Omental fat pad (tissue), 3 donors: ENCODE measurements at regions not wholly inside any gene's neighbourhood (a gene's known extent, or its start where the extent isn't known, plus 50 kb on each side); places are given as distances from the start of the nearest gene placed in this dataset.
"Not testable (repeated sequence)": the region's sequence is repeated elsewhere in the genome, so short reads cannot be mapped to it uniquely, and the experiment has no call there.

Experiments used
- ATAC-seq: fragments of 150-250 bp; one replicate; pipeline ENCODE4 v1.9.1; 2016; ENCODE audit warnings: mild to moderate bottlenecking, moderate library complexity; ENCODE audit not compliant: low FRiP score
- DNase-seq: peaks from one replicate; pipeline ENCODE4 v3.0.0-alpha.2; 2019; ENCODE audit warnings: low spot score
- TF ChIP-seq, protein P1 (sequence below), 3 donors: fragments of 450-650 bp; IDR thresholded peaks; one replicate each; pipeline ENCODE4 v1.5.1; 2016 to 2017; ENCODE audit warnings: antibody characterized with exemption in 3 of 3, mild to moderate bottlenecking in 3 of 3, moderate library complexity in 2 of 3

DNA sequence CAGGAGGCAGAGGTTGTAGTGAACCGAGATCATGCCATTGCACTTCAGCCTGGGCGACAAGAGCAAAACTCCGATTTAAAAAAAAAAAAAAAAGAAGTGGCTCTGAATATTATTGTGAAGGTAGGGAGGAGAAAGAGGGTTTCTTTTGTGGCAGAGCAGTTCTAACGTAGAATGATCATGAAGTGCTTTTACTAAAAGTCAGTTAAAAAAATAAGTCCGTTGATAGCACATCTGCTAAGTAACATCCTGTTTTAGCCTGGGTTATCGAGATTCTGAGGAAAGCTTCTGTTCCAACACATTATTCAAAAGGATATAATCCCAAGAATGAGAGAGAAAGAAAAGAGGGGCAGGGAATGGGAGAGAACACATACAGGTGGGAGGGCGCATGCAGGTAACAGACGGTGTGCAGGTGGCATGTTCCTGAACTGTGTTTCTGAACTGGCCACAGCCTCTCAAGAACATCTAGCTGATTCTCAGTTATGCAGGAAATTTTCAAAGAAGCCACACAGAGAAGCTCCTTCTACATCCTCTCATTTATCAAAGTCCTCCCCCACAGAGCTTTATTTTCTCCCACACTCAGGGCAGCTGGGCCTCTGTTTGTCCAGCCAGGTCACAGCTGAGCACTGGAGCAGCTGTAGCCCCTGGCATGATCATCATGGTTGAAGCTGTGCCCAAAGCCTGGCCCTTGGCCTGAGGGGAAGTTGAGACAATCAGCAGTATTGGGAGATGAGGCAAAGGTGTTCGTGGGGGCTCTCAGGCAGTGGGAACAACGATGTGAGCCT is 342.3 kb downstream of the ZNF674 start:
- DNase-seq: no peak
- TF ChIP-seq, protein P1, sequence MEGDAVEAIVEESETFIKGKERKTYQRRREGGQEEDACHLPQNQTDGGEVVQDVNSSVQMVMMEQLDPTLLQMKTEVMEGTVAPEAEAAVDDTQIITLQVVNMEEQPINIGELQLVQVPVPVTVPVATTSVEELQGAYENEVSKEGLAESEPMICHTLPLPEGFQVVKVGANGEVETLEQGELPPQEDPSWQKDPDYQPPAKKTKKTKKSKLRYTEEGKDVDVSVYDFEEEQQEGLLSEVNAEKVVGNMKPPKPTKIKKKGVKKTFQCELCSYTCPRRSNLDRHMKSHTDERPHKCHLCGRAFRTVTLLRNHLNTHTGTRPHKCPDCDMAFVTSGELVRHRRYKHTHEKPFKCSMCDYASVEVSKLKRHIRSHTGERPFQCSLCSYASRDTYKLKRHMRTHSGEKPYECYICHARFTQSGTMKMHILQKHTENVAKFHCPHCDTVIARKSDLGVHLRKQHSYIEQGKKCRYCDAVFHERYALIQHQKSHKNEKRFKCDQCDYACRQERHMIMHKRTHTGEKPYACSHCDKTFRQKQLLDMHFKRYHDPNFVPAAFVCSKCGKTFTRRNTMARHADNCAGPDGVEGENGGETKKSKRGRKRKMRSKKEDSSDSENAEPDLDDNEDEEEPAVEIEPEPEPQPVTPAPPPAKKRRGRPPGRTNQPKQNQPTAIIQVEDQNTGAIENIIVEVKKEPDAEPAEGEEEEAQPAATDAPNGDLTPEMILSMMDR (IDR thresholded peaks at IDR 0.05): no peak
- no peak for ATAC-seq

DNA sequence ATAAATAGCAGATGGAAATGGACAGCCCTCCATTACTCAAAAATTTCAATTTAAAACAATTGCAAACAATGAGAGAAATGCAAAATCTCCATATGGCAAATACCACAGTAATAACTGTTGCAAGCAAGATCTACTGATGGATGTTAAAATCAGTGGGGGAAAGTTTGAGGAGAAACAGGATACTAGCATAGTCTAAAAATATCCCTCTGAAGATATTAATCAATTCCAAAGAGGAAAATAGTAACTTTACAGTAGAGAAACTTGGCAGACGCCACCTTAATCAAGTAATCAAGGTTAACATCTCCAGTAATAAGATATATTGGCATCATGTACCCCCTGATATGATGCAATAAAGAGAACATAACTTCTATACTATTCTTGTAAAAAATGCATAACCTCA is 344.8 kb downstream of the ZNF674 start:
- ATAC-seq (no peak), DNase-seq (no peak)
- TF ChIP-seq, protein P1 (IDR thresholded peaks at IDR 0.05): no peak

DNA sequence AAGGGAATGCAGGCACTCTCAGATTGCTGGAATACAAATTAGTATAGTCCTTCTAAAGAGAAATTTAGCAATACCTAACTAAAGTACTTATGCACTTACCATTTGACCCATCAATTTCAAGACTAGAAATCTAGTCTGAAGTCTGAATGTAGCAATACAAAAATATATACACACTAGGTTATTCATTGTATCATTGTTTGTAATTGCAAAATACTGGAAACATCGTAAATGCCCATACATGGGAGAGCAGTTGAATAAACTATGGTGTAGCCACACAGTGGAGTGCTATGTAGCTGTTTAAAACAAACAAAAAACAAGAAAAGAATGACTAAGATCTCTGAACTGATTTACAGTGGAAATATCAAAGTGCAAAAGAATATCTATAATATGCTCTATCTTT is 346.4 kb downstream of the ZNF674 start:
- TF ChIP-seq, protein P1 (IDR thresholded peaks at IDR 0.05): no peak
- DNase-seq (no peak), ATAC-seq (no peak)

DNA sequence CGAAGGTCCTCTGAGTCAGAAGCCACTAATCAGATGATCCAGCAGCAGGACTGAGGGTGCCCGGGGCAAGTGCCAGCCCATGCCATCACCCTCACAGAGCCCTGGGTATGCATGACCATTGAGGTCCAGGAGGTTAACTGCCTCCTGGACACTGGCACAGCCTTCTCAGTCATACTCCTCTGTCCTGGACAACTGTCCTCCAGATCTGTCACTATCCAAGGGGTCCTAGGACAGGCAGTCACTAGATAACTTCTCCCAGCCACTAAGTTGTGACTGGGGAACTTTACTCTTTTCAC is 358.5 kb downstream of the ZNF674 start:
- not testable (repeated sequence) for ATAC-seq, DNase-seq

DNA sequence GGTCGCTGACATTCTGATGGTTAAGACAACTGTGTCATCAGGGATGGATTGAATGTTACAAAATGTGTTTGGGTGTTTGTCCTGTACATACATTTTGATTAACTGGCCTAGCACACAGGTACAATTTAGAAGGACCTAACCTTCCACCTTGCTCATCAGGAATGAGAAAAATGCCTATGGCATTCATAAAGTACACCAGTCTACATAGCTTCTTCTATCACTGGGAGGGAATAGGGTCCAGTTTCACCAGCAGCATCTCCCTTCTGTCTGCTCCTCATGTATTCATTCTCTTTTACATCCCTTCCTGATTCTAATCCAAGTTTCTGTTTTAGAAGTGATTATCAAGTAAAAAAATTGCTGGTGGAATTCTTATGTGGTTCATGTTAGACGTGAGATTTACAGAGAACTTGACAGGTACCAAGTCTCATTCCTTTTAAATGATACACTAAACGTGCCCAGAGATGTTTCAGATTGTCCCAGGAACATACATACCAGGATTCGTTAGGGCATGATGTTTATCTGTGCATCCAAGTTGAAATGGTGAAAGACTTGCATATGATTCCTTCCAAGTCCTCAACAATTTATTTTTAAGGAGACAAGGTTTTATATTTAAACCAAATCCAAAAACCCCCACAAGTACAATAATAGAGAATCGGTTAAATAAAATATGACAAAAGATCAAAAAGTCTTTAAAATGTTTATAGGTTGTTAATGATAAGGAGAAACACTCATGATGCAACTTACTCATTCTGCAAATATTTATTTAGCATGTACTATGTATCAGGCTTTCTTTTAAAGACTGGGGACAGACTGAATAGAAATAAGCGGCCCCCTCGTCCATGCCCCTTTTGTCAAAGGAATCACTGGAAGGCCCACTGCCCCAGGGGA is 359.1 kb downstream of the ZNF674 start:
- no peak for ATAC-seq
- DNase-seq: no peak
- TF ChIP-seq, protein P1 (IDR thresholded peaks at IDR 0.05): no peak

DNA sequence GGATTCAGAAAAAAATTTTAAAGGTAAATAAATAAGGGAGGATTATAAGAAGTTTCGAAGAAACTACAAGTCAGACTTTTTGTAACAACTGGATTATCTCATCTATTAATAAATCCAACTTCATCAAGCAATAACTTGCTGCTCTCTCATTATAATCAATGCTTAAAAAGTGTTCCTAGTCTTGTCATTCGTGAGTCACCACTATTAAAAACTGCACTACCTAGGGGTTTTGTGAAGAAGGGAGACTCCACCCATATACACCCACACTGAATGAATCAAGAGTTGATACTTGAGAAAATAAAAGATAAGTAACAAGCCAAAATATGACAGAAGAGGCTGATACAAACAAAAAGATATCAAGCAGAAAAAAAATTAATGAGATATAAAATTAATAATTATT is 360.5 kb downstream of the ZNF674 start:
- ATAC-seq (no peak), DNase-seq (no peak)
- TF ChIP-seq, protein P1 (IDR thresholded peaks at IDR 0.05): no peak

DNA sequence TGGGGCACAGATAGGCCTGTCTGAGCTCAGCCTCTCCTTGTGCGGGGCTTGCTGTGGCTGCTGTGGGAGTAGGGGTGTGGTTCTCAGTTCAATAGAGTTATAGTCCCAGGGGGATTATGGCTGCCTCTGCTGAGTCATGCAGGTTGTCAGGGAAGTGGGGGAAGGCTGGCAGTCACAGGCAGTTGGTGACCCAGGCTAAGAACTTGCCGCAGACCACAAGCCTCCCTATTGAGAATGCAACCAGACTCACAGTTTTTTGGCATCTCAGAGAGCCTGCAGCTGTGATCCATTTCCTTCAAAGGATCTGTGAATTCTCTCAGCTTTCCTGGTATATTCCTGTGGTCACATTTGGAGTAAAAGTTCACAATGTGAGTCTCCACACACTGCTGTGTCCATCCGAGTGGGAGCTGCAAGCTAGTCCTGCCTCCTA is 364.9 kb downstream of the ZNF674 start:
- no peak for ATAC-seq
- DNase-seq: no peak
- TF ChIP-seq, protein P1 (IDR thresholded peaks at IDR 0.05): no peak
